Lung (tissue), 11 donors: ENCODE measurements at regions not wholly inside any gene's neighbourhood (a gene's known extent, or its start where the extent isn't known, plus 50 kb on each side); places are given as distances from the start of the nearest gene placed in this dataset.
A peak's percentile ranks its signal among the peaks of the same experiment; 100 is the strongest.

ENCODE experiments used
- ATAC-seq: fragments of 200-7000 bp; cut with Tn5 transposase; one replicate; pipeline ENCODE4 v1.9.1; 2020; ENCODE audit warnings: moderate number of reproducible peaks; ENCODE audit not compliant: insufficient read depth, low FRiP score
- DNase-seq, 3 donors: peaks; one replicate each; pipeline ENCODE4 v3.0.0-alpha.2; 2013 to 2017
- H3K27ac ChIP-seq, 2 donors: one replicate each; pipeline ENCODE4 v1.5.1; 2013; ENCODE audit warnings: mild to moderate bottlenecking in 2 of 2, moderate library complexity in 2 of 2, control low read depth in 1 of 2, inconsistent platforms in 1 of 2, low read depth in 1 of 2, low read length in 1 of 2
- H3K27me3 ChIP-seq, 3 donors: one replicate each; pipeline ENCODE4 v1.5.1; 2013; ENCODE audit warnings: low read length in 2 of 3; ENCODE audit not compliant: control insufficient read depth in 3 of 3, insufficient read depth in 3 of 3
- H3K36me3 ChIP-seq, 4 donors: one replicate each; pipeline ENCODE4 v1.5.1; 2013; ENCODE audit warnings: low read length in 4 of 4, mild to moderate bottlenecking in 1 of 4, moderate library complexity in 1 of 4; ENCODE audit not compliant: control insufficient read depth in 4 of 4, insufficient read depth in 4 of 4
- H3K4me1 ChIP-seq, 5 donors: one replicate each; pipeline ENCODE4 v1.5.1; 2013; ENCODE audit warnings: low read length in 5 of 5, mild to moderate bottlenecking in 2 of 5, moderate library complexity in 1 of 5; ENCODE audit not compliant: control insufficient read depth in 5 of 5, insufficient read depth in 5 of 5
- H3K4me3 ChIP-seq: one replicate; pipeline ENCODE4 v1.5.1; 2013; ENCODE audit warnings: mild to moderate bottlenecking, control low read depth, moderate library complexity
- H3K9ac ChIP-seq, 2 donors: one replicate each; pipeline ENCODE4 v1.5.1; 2013; ENCODE audit warnings: low read length in 2 of 2, control low read depth in 1 of 2; ENCODE audit not compliant: insufficient read depth in 1 of 2
- H3K9me3 ChIP-seq, 4 donors: one replicate each; pipeline ENCODE4 v1.5.1; 2013; ENCODE audit warnings: low read length in 3 of 4, mild to moderate bottlenecking in 1 of 4, moderate library complexity in 1 of 4; ENCODE audit not compliant: control insufficient read depth in 4 of 4, insufficient read depth in 3 of 4
- CTCF ChIP-seq: IDR thresholded peaks from 2 replicates; pipeline ENCODE4 v1.5.1; 2012; ENCODE audit warnings: mild to moderate bottlenecking; ENCODE audit errors: control extremely low read depth, extremely low read depth
- WGBS, 2 donors: extraction: QIAGEN DNeasy Blood & Tissue Kit; methylation state at CpG; one replicate each; pipeline ENCODE4 v1.1.7; 2013; 5-methylcytosine and 5-hydroxymethylcytosine counted together
- donor health status: control.
- donor health status: control.
- donor health status: Bipolar disorder and iron deficiency.
- donor health status: healthy.
- donor health status: DM: yes; HTN: yes; CAD: no.

- no peak overlapping the region for H3K9ac ChIP-seq
- H3K4me3 ChIP-seq = no peak overlapping the region
- no peaks in the 10 kb centered on the region for H3K27me3 ChIP-seq
- TF ChIP-seq CTCF = no peak
- ATAC-seq (no peak), DNase-seq (no peak)
- no peaks in the 10 kb centered on the region for H3K36me3 ChIP-seq
- peaks cover 0 to 2% (median 0%) of the 10 kb centered on the region in 4 donors for H3K9me3 ChIP-seq
- 84 to 93% methylated on average over 1 of the region's 1 CpG for WGBS, 2 donors
- no peak overlapping the region for H3K27ac ChIP-seq
- no peaks in the 10 kb centered on the region for H3K4me1 ChIP-seq
Measured at GRCh38 chr5:72667708-72668107, 148.8 kb upstream of the TNPO1 start.

GRCh38 chr5:72662936-72663335 lies 153.5 kb upstream of the TNPO1 start:
- WGBS, 2 donors = 79 to 81% methylated on average over 7 of the region's 7 CpGs
- DNase-seq = no peak

GRCh38 chr5:72662305-72662704 lies 154.2 kb upstream of the TNPO1 start:
- Histone ChIP-seq H3K27me3 (no peaks in the 10 kb centered on the region), H3K4me1 (no peaks in the 10 kb centered on the region), H3K36me3 (no peaks in the 10 kb centered on the region), H3K4me3 (no peak overlapping the region), H3K27ac (no peak overlapping the region), H3K9me3 (no peaks in the 10 kb centered on the region), H3K9ac (no peak overlapping the region)
- TF ChIP-seq CTCF = no peak
- DNase-seq = peak in 1 of 3 donors; percentile 17
- WGBS, 2 donors = 85 to 89% methylated on average over 3 of the region's 3 CpGs
- no peak for ATAC-seq

More at GRCh38 chr5:72662936-72663335, 153.5 kb upstream of the TNPO1 start:
- no peak for ATAC-seq
- H3K4me1 ChIP-seq = no peaks in the 10 kb centered on the region
- no peak for TF ChIP-seq CTCF
- H3K27ac ChIP-seq = no peak overlapping the region
- no peaks in the 10 kb centered on the region for H3K9me3 ChIP-seq
- H3K9ac ChIP-seq = no peak overlapping the region
- no peak overlapping the region for H3K4me3 ChIP-seq
- no peaks in the 10 kb centered on the region for H3K27me3 ChIP-seq
- H3K36me3 ChIP-seq = no peaks in the 10 kb centered on the region

GRCh38 chr5:72661405-72661804 lies 154.2 kb upstream of the ZNF366 start:
- 80 to 85% methylated on average over 2 of the region's 2 CpGs for WGBS, 2 donors
- H3K36me3 ChIP-seq = no peaks in the 10 kb centered on the region
- H3K4me1 ChIP-seq = no peaks in the 10 kb centered on the region
- H3K27me3 ChIP-seq = no peaks in the 10 kb centered on the region
- no peak overlapping the region for H3K9ac ChIP-seq
- TF ChIP-seq CTCF = no peak
- H3K9me3 ChIP-seq = no peaks in the 10 kb centered on the region
- no peak overlapping the region for H3K4me3 ChIP-seq
- H3K27ac ChIP-seq = no peak overlapping the region
- no peak for DNase-seq
- no peak for ATAC-seq
